ENCODE measurements at regions not wholly inside any gene's neighbourhood (a gene's known extent, or its start where the extent isn't known, plus 50 kb on each side); places are given as distances from the start of the nearest gene placed in this dataset.

DNA sequence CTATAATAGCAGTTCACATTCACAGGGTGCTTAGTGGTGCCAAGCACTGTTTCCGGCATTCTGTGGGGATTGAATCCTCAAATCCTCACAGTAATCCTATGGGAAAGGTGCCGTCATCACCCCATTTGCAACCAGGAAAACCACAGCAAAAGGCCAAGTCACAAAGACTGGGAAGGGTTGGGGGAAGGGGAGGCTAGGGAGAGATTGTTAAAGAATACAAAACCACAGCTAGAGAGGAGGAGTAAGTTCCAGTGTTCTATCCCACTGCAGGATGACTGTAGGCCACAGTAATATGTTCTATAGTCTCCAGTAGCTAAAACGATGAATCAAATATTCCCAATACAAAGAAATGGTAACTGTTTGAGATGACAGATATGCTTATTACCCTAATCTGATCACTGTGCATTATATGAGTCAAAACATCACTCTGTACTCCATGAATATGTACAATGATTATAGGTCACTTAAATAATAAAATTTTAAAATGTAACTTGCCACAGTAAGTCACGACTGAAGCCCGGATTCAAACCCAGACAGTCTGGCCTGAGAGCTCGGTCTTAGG lies 256.8 kb downstream of the TOMM20 start:
- Histone ChIP-seq H3K36me3 (ENCODE audit: control insufficient read depth, insufficient read depth, low read length) (no peaks in the 10 kb centered on the region), H3K9me3 (ENCODE audit: control insufficient read depth, low read length) (no peaks in the 10 kb centered on the region), H3K9ac (ENCODE audit: low read length) (no peak overlapping the region), H3K4me3 (ENCODE audit: low read length) (no peak overlapping the region), H3K4me1 (ENCODE audit: control insufficient read depth, insufficient read depth, low read length) (peaks cover 46% of the 10 kb centered on the region), H3K27me3 (ENCODE audit: control insufficient read depth, insufficient read depth, low read length) (no peaks in the 10 kb centered on the region)

DNA sequence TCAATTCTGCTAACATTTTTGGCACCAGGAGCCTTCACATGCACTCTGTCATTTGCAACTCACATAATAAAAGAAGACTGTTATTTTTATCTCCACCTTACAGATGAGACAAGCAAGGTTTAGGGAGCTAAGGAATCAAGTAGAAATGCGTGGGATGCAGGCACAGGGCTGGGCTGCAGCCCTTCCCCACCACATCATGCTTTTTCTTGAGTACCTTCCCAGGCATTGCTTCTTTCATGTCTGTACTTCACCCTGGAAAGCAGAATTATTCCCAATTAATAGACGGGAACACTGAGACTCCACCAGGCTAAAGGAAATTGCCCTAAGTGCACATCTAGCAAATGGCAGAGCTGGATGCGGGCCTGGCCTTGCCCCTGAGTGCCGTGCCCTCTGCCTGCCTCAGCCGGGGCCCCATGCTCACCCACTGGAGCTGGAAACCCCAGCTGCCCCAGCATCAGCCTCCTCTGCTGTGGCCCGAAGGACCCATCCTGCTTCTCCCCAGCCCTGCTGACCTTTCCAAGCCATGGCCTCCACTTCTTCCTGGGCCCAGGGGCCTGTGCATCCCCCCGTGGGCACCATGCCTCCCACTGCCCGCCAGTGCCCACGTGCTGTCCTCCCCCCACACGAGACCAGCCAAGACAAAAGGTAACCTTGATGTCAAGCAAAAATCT lies 257.5 kb downstream of the TOMM20 start:
- Histone ChIP-seq H3K4me1 (ENCODE audit: control insufficient read depth, insufficient read depth, low read length) (peaks cover 46% of the 10 kb centered on the region), H3K9ac (ENCODE audit: low read length) (no peak overlapping the region), H3K36me3 (ENCODE audit: control insufficient read depth, insufficient read depth, low read length) (no peaks in the 10 kb centered on the region), H3K4me3 (ENCODE audit: low read length) (no peak overlapping the region), H3K27me3 (ENCODE audit: control insufficient read depth, insufficient read depth, low read length) (no peaks in the 10 kb centered on the region), H3K9me3 (ENCODE audit: control insufficient read depth, low read length) (no peaks in the 10 kb centered on the region)

DNA sequence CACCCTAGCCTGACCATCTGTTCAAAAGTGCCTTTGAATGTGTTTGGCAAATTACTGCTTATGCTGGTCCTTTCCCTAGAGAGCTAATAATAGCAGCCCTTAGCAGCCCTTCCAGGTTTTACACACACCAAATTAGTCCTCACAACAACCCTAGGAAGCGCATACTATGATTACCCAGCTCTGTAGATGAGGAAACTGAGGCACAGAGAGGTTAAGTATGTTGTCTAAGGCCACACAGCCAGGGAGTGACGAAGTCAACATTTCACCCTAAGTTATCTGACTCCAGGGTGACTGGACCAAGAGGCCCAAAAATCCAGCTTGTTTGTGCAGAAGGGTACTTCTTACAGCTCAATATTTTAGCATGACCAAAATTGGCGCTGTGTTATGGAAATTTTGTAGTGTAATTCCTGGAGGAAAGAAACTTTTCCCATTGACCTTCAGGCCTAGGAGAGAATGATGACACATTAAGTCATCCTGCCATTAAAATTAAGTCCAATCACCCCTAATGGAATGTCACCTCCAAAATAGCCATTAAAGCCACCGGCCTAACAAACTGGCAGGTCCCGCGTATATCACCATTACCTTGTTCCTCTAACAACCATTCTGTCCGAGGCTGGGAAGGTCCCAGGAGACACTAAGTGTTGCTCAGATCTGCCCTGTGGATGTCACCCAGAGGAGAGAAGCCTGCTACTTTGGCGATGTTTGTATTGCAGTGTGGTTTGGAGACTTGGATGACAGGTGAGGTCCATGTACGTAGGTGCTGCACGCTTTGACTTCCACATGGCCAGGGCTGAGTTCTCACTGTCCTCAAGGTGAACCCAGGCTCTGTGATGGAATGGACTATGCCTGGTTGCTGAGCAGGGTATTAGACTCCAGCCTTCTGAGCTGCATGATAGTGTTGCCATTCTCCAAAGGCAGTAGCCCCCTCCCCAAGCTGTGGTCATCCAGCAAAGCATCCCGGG lies 258.3 kb downstream of the TOMM20 start:
- peaks cover 41% of the 10 kb centered on the region for H3K4me1 ChIP-seq (ENCODE audit: control insufficient read depth, insufficient read depth, low read length)
- H3K27me3 ChIP-seq (ENCODE audit: control insufficient read depth, insufficient read depth, low read length), result no peaks in the 10 kb centered on the region
- no peak overlapping the region for H3K9ac ChIP-seq (ENCODE audit: low read length)
- H3K4me3 ChIP-seq (ENCODE audit: low read length), result no peak overlapping the region
- no peaks in the 10 kb centered on the region for H3K36me3 ChIP-seq (ENCODE audit: control insufficient read depth, insufficient read depth, low read length)
- H3K9me3 ChIP-seq (ENCODE audit: control insufficient read depth, low read length), result no peaks in the 10 kb centered on the region

DNA sequence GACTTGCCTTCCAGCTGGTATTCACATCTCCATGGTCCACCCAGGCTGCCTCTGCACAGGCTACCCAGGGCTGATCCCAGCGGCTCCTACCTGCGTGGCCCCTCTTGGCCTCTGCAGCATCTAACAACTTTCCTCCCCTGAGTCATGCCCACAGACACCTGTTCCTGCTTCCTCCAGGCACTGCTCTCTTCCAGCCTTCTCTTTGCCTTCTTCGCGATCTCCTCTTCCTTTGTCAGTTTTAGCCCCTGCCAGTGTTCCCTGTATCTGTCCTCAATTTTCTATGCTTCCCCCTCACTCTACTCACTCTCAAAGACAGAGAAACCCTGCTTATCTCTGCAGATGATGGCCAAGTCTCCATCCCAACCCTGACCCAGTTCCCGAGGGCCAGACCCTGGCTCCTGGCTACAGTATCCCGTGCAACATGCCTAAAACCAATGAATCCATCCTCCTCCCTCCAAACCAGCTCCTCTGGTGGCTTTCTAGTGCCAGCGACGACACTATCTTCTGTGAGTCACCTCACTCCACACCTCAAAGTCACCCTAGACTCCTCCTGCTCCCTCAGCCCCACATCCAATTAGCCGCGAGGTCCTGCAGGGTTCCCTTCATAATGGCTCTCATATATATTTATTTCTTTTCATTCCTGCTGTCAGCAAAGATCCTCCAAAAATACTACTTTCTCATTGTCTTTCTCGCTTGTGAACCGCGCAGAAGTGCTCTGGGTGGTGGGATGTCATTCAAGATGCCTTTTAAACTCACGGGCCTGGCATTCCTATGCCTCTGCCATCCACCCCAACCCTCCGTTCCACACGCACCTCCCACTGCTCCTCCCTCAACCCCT lies 259.2 kb downstream of the TOMM20 start:
- Histone ChIP-seq H3K36me3 (ENCODE audit: control insufficient read depth, insufficient read depth, low read length) (no peaks in the 10 kb centered on the region), H3K4me3 (ENCODE audit: low read length) (no peak overlapping the region), H3K9ac (ENCODE audit: low read length) (no peak overlapping the region), H3K9me3 (ENCODE audit: control insufficient read depth, low read length) (no peaks in the 10 kb centered on the region), H3K27me3 (ENCODE audit: control insufficient read depth, insufficient read depth, low read length) (no peaks in the 10 kb centered on the region), H3K4me1 (ENCODE audit: control insufficient read depth, insufficient read depth, low read length) (peaks cover 33% of the 10 kb centered on the region)

DNA sequence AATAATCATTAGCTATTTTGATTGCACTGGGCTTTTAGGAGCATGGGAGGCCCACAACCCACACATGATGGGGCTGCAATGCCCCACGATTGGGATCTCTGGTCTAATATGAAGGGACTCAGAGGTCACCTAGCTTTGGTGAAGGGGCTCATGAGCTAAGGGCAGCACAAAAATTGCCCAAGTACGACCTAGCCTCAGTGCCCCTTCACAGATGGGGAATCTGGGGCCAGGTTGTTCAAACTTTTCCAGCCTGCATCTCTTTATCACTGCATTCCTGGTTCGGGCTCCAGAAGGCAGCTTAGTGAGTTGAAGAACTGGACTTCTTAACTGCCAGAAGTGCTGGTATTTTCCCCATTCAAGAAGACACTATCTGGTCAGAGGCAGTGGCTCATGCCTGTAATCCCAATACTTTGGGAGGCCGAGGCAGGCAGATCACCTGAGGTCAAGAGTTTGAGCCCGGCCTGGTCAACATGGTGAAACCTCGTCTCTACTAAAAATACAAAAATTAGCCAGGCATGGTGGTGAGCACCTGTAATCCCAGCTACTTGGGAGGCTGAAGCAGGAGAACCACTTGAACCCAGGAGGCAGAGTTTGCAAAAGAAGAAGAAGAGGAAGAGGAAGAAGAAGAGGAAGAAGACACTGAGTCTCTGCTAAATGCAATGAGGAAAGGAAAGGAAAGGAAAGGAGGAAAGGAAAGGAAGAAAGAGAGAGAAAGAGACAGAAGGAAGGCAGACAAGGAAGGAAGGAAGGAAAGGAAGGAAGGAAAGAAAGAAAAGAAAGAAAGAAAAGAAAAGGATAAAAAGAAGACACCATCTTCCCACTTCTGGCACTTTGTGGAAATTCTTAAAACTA lies 258.5 kb upstream of the IRF2BP2 start:
- Histone ChIP-seq H3K4me1 (ENCODE audit: control insufficient read depth, insufficient read depth, low read length) (peaks cover 35% of the 10 kb centered on the region), H3K9ac (ENCODE audit: low read length) (no peak overlapping the region), H3K36me3 (ENCODE audit: control insufficient read depth, insufficient read depth, low read length) (no peaks in the 10 kb centered on the region), H3K27me3 (ENCODE audit: control insufficient read depth, insufficient read depth, low read length) (no peaks in the 10 kb centered on the region), H3K4me3 (ENCODE audit: low read length) (no peak overlapping the region), H3K9me3 (ENCODE audit: control insufficient read depth, low read length) (no peaks in the 10 kb centered on the region)

DNA sequence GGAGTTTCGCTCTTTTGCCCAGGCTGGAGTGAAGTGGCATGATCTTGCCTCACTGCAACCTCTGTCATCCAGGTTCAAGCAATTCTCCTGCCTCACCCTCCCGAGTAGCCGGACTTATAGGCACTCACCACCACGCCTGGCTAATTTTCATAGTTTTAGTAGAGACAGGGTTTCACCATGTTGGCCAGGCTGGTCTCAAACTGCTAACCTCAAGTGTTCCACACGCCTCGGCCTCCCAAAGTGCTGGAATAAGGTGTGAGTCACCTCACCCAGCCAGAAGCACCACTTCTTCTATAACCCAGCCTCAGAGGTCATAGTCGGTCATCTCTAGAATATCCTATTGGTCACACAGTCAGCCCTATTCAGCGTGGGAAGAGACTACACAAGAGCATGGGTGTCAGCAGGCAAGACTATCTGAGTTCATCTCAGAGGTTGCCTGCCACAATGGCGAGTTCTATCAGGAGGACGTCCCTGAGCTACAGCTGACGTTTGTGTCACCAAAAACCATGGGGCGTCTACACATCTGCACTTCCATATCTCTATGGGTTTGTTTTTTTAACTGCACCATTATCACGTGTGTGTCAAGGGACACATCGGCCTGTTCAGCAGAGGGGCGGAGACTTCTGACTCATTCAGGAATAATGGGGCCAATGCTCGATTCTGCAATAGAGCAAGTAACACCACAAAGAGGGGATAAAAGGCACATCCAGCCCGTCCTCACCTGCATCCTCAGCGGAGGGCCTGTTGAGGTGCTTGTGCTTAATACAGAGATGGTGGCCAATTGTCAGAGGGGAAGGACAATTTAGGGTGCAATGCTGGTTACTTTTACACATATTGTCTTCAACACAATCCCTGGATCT lies 256.3 kb upstream of the IRF2BP2 start:
- H3K27me3 ChIP-seq (ENCODE audit: control insufficient read depth, insufficient read depth, low read length), result no peaks in the 10 kb centered on the region
- no peak overlapping the region for H3K4me3 ChIP-seq (ENCODE audit: low read length)
- peaks cover 58% of the 10 kb centered on the region for H3K4me1 ChIP-seq (ENCODE audit: control insufficient read depth, insufficient read depth, low read length)
- H3K36me3 ChIP-seq (ENCODE audit: control insufficient read depth, insufficient read depth, low read length), result no peaks in the 10 kb centered on the region
- H3K9me3 ChIP-seq (ENCODE audit: control insufficient read depth, low read length), result no peaks in the 10 kb centered on the region
- no peak overlapping the region for H3K9ac ChIP-seq (ENCODE audit: low read length)

DNA sequence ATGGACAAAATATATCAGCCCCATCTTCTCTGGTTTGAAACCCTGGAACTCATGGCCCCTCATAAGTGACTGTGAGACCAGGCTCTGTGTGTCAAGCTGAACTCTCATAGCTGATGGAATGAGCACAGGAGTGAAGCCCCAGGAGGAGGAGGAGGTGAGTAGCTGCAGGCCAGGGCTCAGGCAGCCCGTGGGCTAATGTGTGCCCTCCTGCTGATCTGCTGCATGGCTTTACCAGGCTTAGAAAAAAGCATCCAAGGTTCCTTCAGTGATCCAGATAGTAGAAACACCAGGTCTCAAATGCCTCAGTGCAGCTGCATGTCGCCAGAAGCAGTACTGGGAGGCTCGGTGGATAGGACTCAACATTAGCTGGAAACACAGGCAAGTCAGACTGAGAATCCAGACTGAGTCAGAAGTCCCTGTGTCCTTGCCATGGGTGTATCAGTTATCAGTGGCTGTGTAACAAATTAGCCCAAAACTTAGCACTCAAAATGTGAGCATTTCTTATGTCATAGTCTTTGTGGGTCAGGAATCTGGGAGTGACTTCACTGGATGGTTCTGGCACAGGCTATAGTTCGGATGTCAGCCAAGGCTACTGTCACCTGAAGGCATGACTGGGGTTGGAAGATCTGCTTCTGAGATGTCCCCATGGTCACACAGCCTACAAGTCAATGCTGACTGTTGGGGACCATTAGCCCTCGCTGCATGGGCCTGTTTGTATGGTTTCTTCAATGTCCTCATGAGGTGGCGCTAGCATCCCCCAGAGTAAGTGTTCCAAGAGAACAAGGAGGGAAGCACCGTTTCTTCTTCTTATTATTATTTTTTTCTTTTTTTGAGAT lies 255.4 kb upstream of the IRF2BP2 start:
- Histone ChIP-seq H3K4me1 (ENCODE audit: control insufficient read depth, insufficient read depth, low read length) (peaks cover 63% of the 10 kb centered on the region), H3K4me3 (ENCODE audit: low read length) (no peak overlapping the region), H3K36me3 (ENCODE audit: control insufficient read depth, insufficient read depth, low read length) (no peaks in the 10 kb centered on the region), H3K9me3 (ENCODE audit: control insufficient read depth, low read length) (no peaks in the 10 kb centered on the region), H3K9ac (ENCODE audit: low read length) (no peak overlapping the region), H3K27me3 (ENCODE audit: control insufficient read depth, insufficient read depth, low read length) (no peaks in the 10 kb centered on the region)

DNA sequence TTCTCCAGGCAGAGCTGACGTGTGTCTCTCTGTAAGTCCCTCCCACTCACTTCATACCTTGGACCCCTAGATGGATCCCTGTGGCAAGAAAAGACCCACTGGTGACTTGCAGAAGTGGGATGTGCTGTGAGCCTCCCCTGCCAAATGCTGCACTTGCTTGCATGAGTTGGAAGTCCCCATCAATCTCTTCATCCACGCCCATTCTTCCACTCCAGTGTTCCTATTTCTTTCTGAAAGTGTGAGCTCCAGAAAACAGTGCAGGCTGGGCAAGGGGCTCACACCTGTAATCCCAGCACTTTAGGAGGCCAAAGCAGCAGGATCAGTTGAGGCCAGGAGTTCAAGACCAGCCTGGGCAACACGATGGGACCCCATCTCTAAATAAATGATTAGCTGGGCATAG lies 254.1 kb upstream of the IRF2BP2 start:
- peaks cover 56% of the 10 kb centered on the region for H3K4me1 ChIP-seq (ENCODE audit: control insufficient read depth, insufficient read depth, low read length)
- H3K4me3 ChIP-seq (ENCODE audit: low read length), result no peak overlapping the region
- no peak overlapping the region for H3K9ac ChIP-seq (ENCODE audit: low read length)
- H3K9me3 ChIP-seq (ENCODE audit: control insufficient read depth, low read length), result no peaks in the 10 kb centered on the region
- H3K27me3 ChIP-seq (ENCODE audit: control insufficient read depth, insufficient read depth, low read length), result no peaks in the 10 kb centered on the region
- H3K36me3 ChIP-seq (ENCODE audit: control insufficient read depth, insufficient read depth, low read length), result no peaks in the 10 kb centered on the region

DNA sequence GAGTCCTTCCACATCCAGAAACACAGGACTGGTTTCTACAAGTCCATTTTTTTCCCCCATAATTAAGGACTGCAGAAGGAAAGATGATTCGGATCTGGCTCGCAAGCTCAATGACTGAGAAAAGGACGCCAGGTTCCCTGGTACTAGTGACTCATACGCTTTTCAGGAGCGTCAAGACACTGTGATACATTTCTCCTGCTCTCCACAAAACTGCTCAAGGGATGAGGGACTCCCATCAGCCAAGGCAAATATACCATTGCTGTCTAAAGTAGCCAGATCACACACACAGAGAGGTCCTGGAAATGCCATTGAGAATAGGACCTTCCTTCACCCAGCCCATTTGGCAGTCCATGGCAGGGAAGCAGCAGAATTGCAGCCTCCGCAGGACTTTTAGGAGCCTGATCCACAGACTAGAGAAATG lies 253.6 kb upstream of the IRF2BP2 start:
- H3K9me3 ChIP-seq (ENCODE audit: control insufficient read depth, low read length), result no peaks in the 10 kb centered on the region
- no peak overlapping the region for H3K4me3 ChIP-seq (ENCODE audit: low read length)
- peaks cover 53% of the 10 kb centered on the region for H3K4me1 ChIP-seq (ENCODE audit: control insufficient read depth, insufficient read depth, low read length)
- H3K27me3 ChIP-seq (ENCODE audit: control insufficient read depth, insufficient read depth, low read length), result no peaks in the 10 kb centered on the region
- no peaks in the 10 kb centered on the region for H3K36me3 ChIP-seq (ENCODE audit: control insufficient read depth, insufficient read depth, low read length)
- no peak overlapping the region for H3K9ac ChIP-seq (ENCODE audit: low read length)

DNA sequence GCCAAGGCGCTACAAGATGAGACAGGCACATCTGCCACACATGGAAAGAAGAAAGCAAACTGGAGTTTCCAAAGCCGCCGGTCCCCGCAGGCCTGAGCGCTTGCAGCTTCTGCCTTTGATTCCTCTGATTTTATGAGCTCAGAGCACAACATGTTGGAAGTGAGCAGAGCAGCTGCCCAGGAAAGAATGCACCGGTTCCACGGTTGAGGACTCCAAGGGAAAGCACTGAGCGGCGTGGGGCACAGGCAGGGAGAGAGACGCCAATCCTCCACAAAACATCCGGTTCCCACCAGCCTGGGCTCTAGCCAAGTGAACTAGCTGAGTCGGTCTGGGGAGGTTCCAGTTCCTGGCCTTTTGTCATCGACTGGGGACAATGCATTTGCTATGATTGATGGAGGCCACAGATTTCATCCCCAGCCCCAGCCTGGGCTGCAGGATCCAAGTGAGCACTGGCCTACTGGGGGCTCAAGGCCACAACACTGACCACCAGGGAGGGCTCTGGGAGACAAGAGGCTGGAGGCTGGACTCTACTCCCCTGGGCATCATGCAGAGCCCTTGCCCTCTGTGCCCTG lies 253.1 kb upstream of the IRF2BP2 start:
- Histone ChIP-seq H3K4me3 (ENCODE audit: low read length) (no peak overlapping the region), H3K9ac (ENCODE audit: low read length) (peak overlapping the region; percentile 30)

More for the DNA sequence above, 253.1 kb upstream of the IRF2BP2 start:
- H3K9me3 ChIP-seq (ENCODE audit: control insufficient read depth, low read length), result no peaks in the 10 kb centered on the region
- H3K36me3 ChIP-seq (ENCODE audit: control insufficient read depth, insufficient read depth, low read length), result no peaks in the 10 kb centered on the region
- H3K4me1 ChIP-seq (ENCODE audit: control insufficient read depth, insufficient read depth, low read length), result peaks cover 53% of the 10 kb centered on the region
- H3K27me3 ChIP-seq (ENCODE audit: control insufficient read depth, insufficient read depth, low read length), result no peaks in the 10 kb centered on the region
